ENCODE measurements at regions not wholly inside any gene's neighbourhood (a gene's known extent, or its start where the extent isn't known, plus 50 kb on each side); places are given as distances from the start of the nearest gene placed in this dataset.

DNA sequence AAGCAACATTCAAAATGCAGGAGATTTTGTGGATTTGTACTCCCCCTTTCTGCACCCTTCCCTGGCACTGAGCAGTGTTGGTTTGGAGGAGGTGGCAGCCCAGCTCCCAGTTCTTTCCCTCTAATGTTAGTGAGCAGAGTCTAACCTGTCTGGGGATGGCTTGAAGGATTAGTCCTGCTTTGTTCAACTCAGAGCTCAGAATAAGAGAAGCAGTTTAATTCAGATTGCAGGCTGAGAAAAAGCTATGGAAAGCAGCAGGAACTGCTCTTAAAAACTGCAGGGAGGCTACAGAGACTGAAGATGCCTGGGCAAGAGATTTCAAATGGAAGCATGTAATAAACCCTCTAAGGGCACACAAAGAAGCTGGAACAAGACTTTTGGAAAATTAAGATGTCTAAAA lies 223.4 kb upstream of the GGTLC1 start:
- no peaks in the 10 kb centered on the region for H3K9me3 ChIP-seq (replicated peaks in 1 of 3)
- intact Hi-C loops (cut with DNase I) = no loop called here
- TF ChIP-seq POLR2A (IDR thresholded peaks at IDR 0.05) = no peak
- TF ChIP-seq, protein P1, sequence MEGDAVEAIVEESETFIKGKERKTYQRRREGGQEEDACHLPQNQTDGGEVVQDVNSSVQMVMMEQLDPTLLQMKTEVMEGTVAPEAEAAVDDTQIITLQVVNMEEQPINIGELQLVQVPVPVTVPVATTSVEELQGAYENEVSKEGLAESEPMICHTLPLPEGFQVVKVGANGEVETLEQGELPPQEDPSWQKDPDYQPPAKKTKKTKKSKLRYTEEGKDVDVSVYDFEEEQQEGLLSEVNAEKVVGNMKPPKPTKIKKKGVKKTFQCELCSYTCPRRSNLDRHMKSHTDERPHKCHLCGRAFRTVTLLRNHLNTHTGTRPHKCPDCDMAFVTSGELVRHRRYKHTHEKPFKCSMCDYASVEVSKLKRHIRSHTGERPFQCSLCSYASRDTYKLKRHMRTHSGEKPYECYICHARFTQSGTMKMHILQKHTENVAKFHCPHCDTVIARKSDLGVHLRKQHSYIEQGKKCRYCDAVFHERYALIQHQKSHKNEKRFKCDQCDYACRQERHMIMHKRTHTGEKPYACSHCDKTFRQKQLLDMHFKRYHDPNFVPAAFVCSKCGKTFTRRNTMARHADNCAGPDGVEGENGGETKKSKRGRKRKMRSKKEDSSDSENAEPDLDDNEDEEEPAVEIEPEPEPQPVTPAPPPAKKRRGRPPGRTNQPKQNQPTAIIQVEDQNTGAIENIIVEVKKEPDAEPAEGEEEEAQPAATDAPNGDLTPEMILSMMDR (IDR thresholded peaks at IDR 0.05) = no peak
- H3K27ac ChIP-seq = no peak overlapping the region
- DNase-seq = no peak
- no peaks in the 10 kb centered on the region for H3K4me1 ChIP-seq (replicated peaks in 1 of 2)
- no peak overlapping the region for H3K4me3 ChIP-seq
- H3K27me3 ChIP-seq = peaks cover 7% of the 10 kb centered on the region
- no peaks in the 10 kb centered on the region for H3K36me3 ChIP-seq (replicated peaks in 1 of 2)

DNA sequence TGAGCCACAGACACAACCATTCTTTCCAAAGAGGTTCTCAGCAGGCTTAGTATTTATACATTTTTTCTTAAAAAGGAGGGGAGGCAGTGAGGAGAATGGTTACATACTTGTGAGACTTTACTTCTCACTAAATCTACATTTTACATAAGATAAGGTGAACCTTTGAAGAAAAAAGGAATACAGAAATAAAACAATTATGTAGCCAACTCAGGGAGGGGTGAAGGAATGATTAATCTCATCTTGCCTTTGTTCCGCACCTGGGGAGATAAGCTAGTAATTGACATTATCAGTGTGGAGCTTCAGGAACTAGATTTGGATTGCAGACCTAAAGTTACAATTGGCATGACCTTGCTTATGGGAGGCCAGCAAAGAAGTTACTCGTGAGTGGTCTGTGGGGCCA lies 221.8 kb upstream of the GGTLC1 start:
- Histone ChIP-seq H3K4me1 (replicated peaks in 1 of 2) (no peaks in the 10 kb centered on the region), H3K36me3 (replicated peaks in 1 of 2) (no peaks in the 10 kb centered on the region), H3K27me3 (peaks cover 7% of the 10 kb centered on the region), H3K9me3 (replicated peaks in 1 of 3) (no peaks in the 10 kb centered on the region), H3K4me3 (no peak overlapping the region), H3K27ac (no peak overlapping the region)
- intact Hi-C loops (cut with DNase I) = no loop called here
- DNase-seq = no peak
- no peak for TF ChIP-seq POLR2A (IDR thresholded peaks at IDR 0.05)
- WGBS, 4 donors = 60 to 78% (median 71%) methylated on average over 2 of the region's 2 CpGs

DNA sequence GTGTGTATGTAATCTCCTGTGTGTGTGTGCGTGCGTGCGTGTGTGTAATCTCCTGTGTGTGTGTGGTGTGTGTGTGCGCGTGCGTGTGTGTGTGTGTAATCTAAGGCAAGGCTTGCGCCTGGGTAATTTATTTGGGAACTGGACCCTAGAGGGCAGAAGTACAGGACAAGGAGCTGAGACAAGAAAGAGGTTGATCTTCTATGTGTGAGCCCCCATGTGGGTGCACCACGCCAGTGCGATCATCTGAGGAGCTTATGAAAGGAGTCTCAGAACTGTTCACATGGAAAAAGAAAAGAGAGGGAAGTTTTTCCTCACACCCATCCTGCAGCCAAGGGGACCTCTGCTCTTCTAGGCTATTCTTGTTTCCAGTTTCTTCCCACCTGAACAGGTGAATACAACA lies 220.1 kb upstream of the GGTLC1 start:
- DNase-seq = no peak
- no peak overlapping the region for H3K27ac ChIP-seq
- intact Hi-C loops (cut with DNase I) = no loop called here
- H3K9me3 ChIP-seq (replicated peaks in 1 of 3) = no peaks in the 10 kb centered on the region
- peaks cover 7% of the 10 kb centered on the region for H3K27me3 ChIP-seq
- no peak overlapping the region for H3K4me3 ChIP-seq
- TF ChIP-seq POLR2A (IDR thresholded peaks at IDR 0.05) = no peak
- TF ChIP-seq, protein P1 (IDR thresholded peaks at IDR 0.05) = no peak
- 86 to 91% (median 88%) methylated on average over 8 to 9 of the region's 9 CpGs for WGBS, 4 donors
- no peaks in the 10 kb centered on the region for H3K36me3 ChIP-seq (replicated peaks in 1 of 2)
- H3K4me1 ChIP-seq (replicated peaks in 1 of 2) = no peaks in the 10 kb centered on the region

DNA sequence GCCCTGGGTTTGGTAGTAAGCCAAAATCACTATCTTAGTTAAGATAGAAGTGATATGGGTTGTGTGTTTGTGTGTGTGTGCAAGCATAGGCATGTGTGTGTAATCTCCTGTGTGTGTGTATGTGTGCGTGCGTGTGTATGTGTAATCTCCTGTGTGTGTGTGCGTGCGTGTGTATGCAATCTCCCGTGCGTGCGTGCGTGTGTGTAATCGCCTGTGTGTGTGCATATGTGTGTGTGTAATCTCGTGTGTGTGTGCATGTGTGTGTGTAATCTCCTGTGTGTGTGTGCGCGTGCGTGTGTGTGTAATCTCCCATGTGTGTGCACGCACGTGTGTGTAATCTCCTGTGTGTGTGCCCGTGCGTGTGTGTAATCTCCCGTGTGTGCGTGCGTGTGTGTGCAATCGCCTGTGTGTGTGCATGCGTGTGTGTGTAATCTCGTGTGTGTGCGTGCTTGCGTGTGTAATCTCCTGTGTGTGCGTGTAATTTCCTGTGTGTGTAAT lies 219.3 kb upstream of the GGTLC1 start:
- no peak for DNase-seq
- Histone ChIP-seq H3K27me3 (peaks cover 7% of the 10 kb centered on the region), H3K27ac (no peak overlapping the region), H3K36me3 (replicated peaks in 1 of 2) (no peaks in the 10 kb centered on the region), H3K4me3 (no peak overlapping the region), H3K4me1 (replicated peaks in 1 of 2) (no peaks in the 10 kb centered on the region), H3K9me3 (replicated peaks in 1 of 3) (no peaks in the 10 kb centered on the region)
- 69 to 82% (median 74%) methylated on average over 23 to 26 of the region's 26 CpGs for WGBS, 4 donors
- no peak for TF ChIP-seq POLR2A (IDR thresholded peaks at IDR 0.05)
- TF ChIP-seq, protein P1 (IDR thresholded peaks at IDR 0.05) = no peak
- intact Hi-C loops (cut with DNase I) = no loop called here

DNA sequence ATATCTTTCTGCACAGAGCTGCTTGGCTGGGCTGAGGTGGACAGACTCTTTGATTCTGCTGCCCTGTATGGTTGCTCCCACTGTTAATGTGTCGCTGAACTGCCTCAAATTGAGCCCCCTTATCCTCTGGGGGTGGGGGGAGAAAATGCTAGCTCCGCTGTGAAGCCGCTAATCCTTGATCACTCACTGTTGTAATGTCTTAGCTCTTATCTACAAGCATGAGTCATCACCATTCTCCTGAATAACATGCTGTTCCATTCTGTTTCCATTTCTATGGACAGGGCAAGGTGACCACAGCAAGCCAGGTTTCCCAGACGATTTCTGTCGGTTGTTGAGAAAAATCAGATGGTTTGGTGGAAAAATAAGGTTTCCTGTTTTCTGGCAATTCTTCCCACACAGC lies 218.4 kb upstream of the GGTLC1 start:
- Histone ChIP-seq H3K4me3 (no peak overlapping the region), H3K27me3 (peaks cover 4% of the 10 kb centered on the region), H3K4me1 (replicated peaks in 1 of 2) (no peaks in the 10 kb centered on the region), H3K27ac (no peak overlapping the region), H3K36me3 (replicated peaks in 1 of 2) (no peaks in the 10 kb centered on the region), H3K9me3 (replicated peaks in 1 of 3) (no peaks in the 10 kb centered on the region)
- intact Hi-C loops (cut with DNase I) = no loop called here
- no peak for TF ChIP-seq POLR2A (IDR thresholded peaks at IDR 0.05)
- TF ChIP-seq, protein P1 (IDR thresholded peaks at IDR 0.05) = no peak
- no peak for DNase-seq
- 32 to 44% (median 43%) methylated on average over 5 of the region's 5 CpGs for WGBS, 4 donors
